Upper lobe of left lung (tissue), 4 donors: ENCODE measurements at regions not wholly inside any gene's neighbourhood (a gene's known extent, or its start where the extent isn't known, plus 50 kb on each side); places are given as distances from the start of the nearest gene placed in this dataset.

Experiments used
- CTCF ChIP-seq, 6 experiments: fragments of 450-650 bp in 4 of 6; fragments of 200-600 bp in 2 of 6; sonication (generic) in 2 of 6; IDR thresholded peaks; one replicate each; pipeline ENCODE4 v1.5.1; 2016 to 2019; ENCODE audit warnings: antibody characterized with exemption in 6 of 6
- EP300 ChIP-seq, 4 donors: sonication (generic); formaldehyde crosslinking; IDR thresholded peaks; one replicate each; pipeline ENCODE4 v1.5.1; 2017; ENCODE audit warnings: antibody characterized with exemption in 4 of 4, control low read depth in 2 of 4
- POLR2A ChIP-seq, 4 donors: fragments of 450-650 bp; IDR thresholded peaks; one replicate each; pipeline ENCODE4 v1.5.1; 2016 to 2017; ENCODE audit warnings: antibody characterized with exemption in 4 of 4, mild to moderate bottlenecking in 2 of 4
- POLR2AphosphoS5 ChIP-seq, 2 donors: sonication (generic); formaldehyde crosslinking; IDR thresholded peaks; one replicate each; pipeline ENCODE4 v1.5.1; 2017; ENCODE audit warnings: antibody characterized with exemption in 2 of 2

- TF ChIP-seq CTCF (IDR thresholded peaks at IDR 0.05), result no peak
- TF ChIP-seq POLR2A (IDR thresholded peaks at IDR 0.05), result no peak
- no peak for TF ChIP-seq POLR2AphosphoS5 (IDR thresholded peaks at IDR 0.05)
- no peak for TF ChIP-seq EP300 (IDR thresholded peaks at IDR 0.05)
These were observed 553.6 kb upstream of the ATP2B1 start for GRCh38 chr12:90262251-90262650.
